ENCODE measurements at regions not wholly inside any gene's neighbourhood (a gene's known extent, or its start where the extent isn't known, plus 50 kb on each side); places are given as distances from the start of the nearest gene placed in this dataset.
A peak's percentile ranks its signal among the peaks of the same experiment; 100 is the strongest.

GRCh38 chr14:42277840-42278239 lies 671.2 kb downstream of the LRFN5 start:
- Histone ChIP-seq H3K36me3 (ENCODE audit: insufficient read depth, low read length) (no peaks in the 10 kb centered on the region), H3K27ac (ENCODE audit: low read depth, low read length) (no peak overlapping the region), H3K79me2 (ENCODE audit: control insufficient read depth, insufficient read depth, low read length, unreplicated experiment) (no peaks in the 10 kb centered on the region), H3K27me3 (ENCODE audit: insufficient read depth, low read length) (no peaks in the 10 kb centered on the region), H2AFZ (ENCODE audit: low read length, unreplicated experiment) (no peak overlapping the region), H3K4me1 (ENCODE audit: control insufficient read depth, insufficient read depth, low read length, unreplicated experiment) (no peaks in the 10 kb centered on the region), H3K4me3 (ENCODE audit: low read depth, low read length) (peak overlapping the region; percentile 63)

- Histone ChIP-seq H3K4me1 (ENCODE audit: control insufficient read depth, insufficient read depth, low read length, unreplicated experiment) (no peaks in the 10 kb centered on the region), H3K27ac (ENCODE audit: low read depth, low read length) (no peak overlapping the region), H3K4me3 (ENCODE audit: low read depth, low read length) (no peak overlapping the region), H3K36me3 (ENCODE audit: insufficient read depth, low read length) (no peaks in the 10 kb centered on the region), H3K79me2 (ENCODE audit: control insufficient read depth, insufficient read depth, low read length, unreplicated experiment) (no peaks in the 10 kb centered on the region), H2AFZ (ENCODE audit: low read length, unreplicated experiment) (no peak overlapping the region), H3K27me3 (ENCODE audit: insufficient read depth, low read length) (no peaks in the 10 kb centered on the region)
Measured at GRCh38 chr14:42269234-42269633, 662.6 kb downstream of the LRFN5 start.

GRCh38 chr14:42248131-42248530 lies 641.5 kb downstream of the LRFN5 start:
- H3K36me3 ChIP-seq (ENCODE audit: insufficient read depth, low read length): no peaks in the 10 kb centered on the region
- H3K4me3 ChIP-seq (ENCODE audit: low read depth, low read length): no peak overlapping the region
- H3K27me3 ChIP-seq (ENCODE audit: insufficient read depth, low read length): no peaks in the 10 kb centered on the region
- H3K4me1 ChIP-seq (ENCODE audit: control insufficient read depth, insufficient read depth, low read length, unreplicated experiment): no peaks in the 10 kb centered on the region
- no peak overlapping the region for H2AFZ ChIP-seq (ENCODE audit: low read length, unreplicated experiment)
- no peak overlapping the region for H3K27ac ChIP-seq (ENCODE audit: low read depth, low read length)
- no peaks in the 10 kb centered on the region for H3K79me2 ChIP-seq (ENCODE audit: control insufficient read depth, insufficient read depth, low read length, unreplicated experiment)

- no peak overlapping the region for H3K27ac ChIP-seq (ENCODE audit: low read depth, low read length)
- no peaks in the 10 kb centered on the region for H3K36me3 ChIP-seq (ENCODE audit: insufficient read depth, low read length)
- no peak overlapping the region for H2AFZ ChIP-seq (ENCODE audit: low read length, unreplicated experiment)
- no peaks in the 10 kb centered on the region for H3K27me3 ChIP-seq (ENCODE audit: insufficient read depth, low read length)
- no peaks in the 10 kb centered on the region for H3K4me1 ChIP-seq (ENCODE audit: control insufficient read depth, insufficient read depth, low read length, unreplicated experiment)
- no peak overlapping the region for H3K4me3 ChIP-seq (ENCODE audit: low read depth, low read length)
- H3K79me2 ChIP-seq (ENCODE audit: control insufficient read depth, insufficient read depth, low read length, unreplicated experiment): no peaks in the 10 kb centered on the region
Measured at GRCh38 chr14:42241101-42241500, 634.4 kb downstream of the LRFN5 start.

- H3K27me3 ChIP-seq (ENCODE audit: insufficient read depth, low read length): no peaks in the 10 kb centered on the region
- H3K4me1 ChIP-seq (ENCODE audit: control insufficient read depth, insufficient read depth, low read length, unreplicated experiment): no peaks in the 10 kb centered on the region
- no peaks in the 10 kb centered on the region for H3K36me3 ChIP-seq (ENCODE audit: insufficient read depth, low read length)
- H3K4me3 ChIP-seq (ENCODE audit: low read depth, low read length): no peak overlapping the region
- H2AFZ ChIP-seq (ENCODE audit: low read length, unreplicated experiment): no peak overlapping the region
- no peak overlapping the region for H3K27ac ChIP-seq (ENCODE audit: low read depth, low read length)
- no peaks in the 10 kb centered on the region for H3K79me2 ChIP-seq (ENCODE audit: control insufficient read depth, insufficient read depth, low read length, unreplicated experiment)
Measured at GRCh38 chr14:42229976-42230375, 623.3 kb downstream of the LRFN5 start.

- Histone ChIP-seq H3K79me2 (ENCODE audit: control insufficient read depth, insufficient read depth, low read length, unreplicated experiment) (no peaks in the 10 kb centered on the region), H3K4me1 (ENCODE audit: control insufficient read depth, insufficient read depth, low read length, unreplicated experiment) (no peaks in the 10 kb centered on the region), H3K27me3 (ENCODE audit: insufficient read depth, low read length) (no peaks in the 10 kb centered on the region), H2AFZ (ENCODE audit: low read length, unreplicated experiment) (no peak overlapping the region), H3K36me3 (ENCODE audit: insufficient read depth, low read length) (no peaks in the 10 kb centered on the region), H3K27ac (ENCODE audit: low read depth, low read length) (no peak overlapping the region), H3K4me3 (ENCODE audit: low read depth, low read length) (no peak overlapping the region)
Measured at GRCh38 chr14:42229294-42229693, 622.6 kb downstream of the LRFN5 start.

GRCh38 chr14:42228611-42229010 lies 621.9 kb downstream of the LRFN5 start:
- no peaks in the 10 kb centered on the region for H3K79me2 ChIP-seq (ENCODE audit: control insufficient read depth, insufficient read depth, low read length, unreplicated experiment)
- no peak overlapping the region for H3K27ac ChIP-seq (ENCODE audit: low read depth, low read length)
- no peaks in the 10 kb centered on the region for H3K36me3 ChIP-seq (ENCODE audit: insufficient read depth, low read length)
- H3K27me3 ChIP-seq (ENCODE audit: insufficient read depth, low read length): no peaks in the 10 kb centered on the region
- peaks cover 4% of the 10 kb centered on the region for H3K4me1 ChIP-seq (ENCODE audit: control insufficient read depth, insufficient read depth, low read length, unreplicated experiment)
- H2AFZ ChIP-seq (ENCODE audit: low read length, unreplicated experiment): no peak overlapping the region
- no peak overlapping the region for H3K4me3 ChIP-seq (ENCODE audit: low read depth, low read length)

GRCh38 chr14:42224053-42224888 lies 617.6 kb downstream of the LRFN5 start:
- H3K79me2 ChIP-seq (ENCODE audit: control insufficient read depth, insufficient read depth, low read length, unreplicated experiment): no peaks in the 10 kb centered on the region
- no peak overlapping the region; the same call in 1 of the 2 replicates for H3K27ac ChIP-seq (ENCODE audit: low read depth, low read length)
- H3K4me1 ChIP-seq (ENCODE audit: control insufficient read depth, insufficient read depth, low read length, unreplicated experiment): peaks cover 10% of the 10 kb centered on the region
- no peak overlapping the region for H3K4me3 ChIP-seq (ENCODE audit: low read depth, low read length)
- no peaks in the 10 kb centered on the region for H3K36me3 ChIP-seq (ENCODE audit: insufficient read depth, low read length)
- H2AFZ ChIP-seq (ENCODE audit: low read length, unreplicated experiment): no peak overlapping the region
- H3K27me3 ChIP-seq (ENCODE audit: insufficient read depth, low read length): no peaks in the 10 kb centered on the region

- Histone ChIP-seq H3K4me3 (ENCODE audit: low read depth, low read length) (no peak overlapping the region), H3K27me3 (ENCODE audit: insufficient read depth, low read length) (no peaks in the 10 kb centered on the region), H3K36me3 (ENCODE audit: insufficient read depth, low read length) (no peaks in the 10 kb centered on the region), H3K27ac (ENCODE audit: low read depth, low read length) (peak overlapping the region; percentile 42; the same call in 1 of the 2 replicates), H3K4me1 (ENCODE audit: control insufficient read depth, insufficient read depth, low read length, unreplicated experiment) (peaks cover 10% of the 10 kb centered on the region), H2AFZ (ENCODE audit: low read length, unreplicated experiment) (peak overlapping the region; percentile 59), H3K79me2 (ENCODE audit: control insufficient read depth, insufficient read depth, low read length, unreplicated experiment) (no peaks in the 10 kb centered on the region)
Measured at GRCh38 chr14:42222924-42223471, 616.3 kb downstream of the LRFN5 start.

GRCh38 chr14:42214981-42215491 lies 608.4 kb downstream of the LRFN5 start:
- Histone ChIP-seq H3K4me3 (ENCODE audit: low read depth, low read length) (peak overlapping the region; percentile 19), H2AFZ (ENCODE audit: low read length, unreplicated experiment) (peak overlapping the region; percentile 37), H3K79me2 (ENCODE audit: control insufficient read depth, insufficient read depth, low read length, unreplicated experiment) (no peaks in the 10 kb centered on the region), H3K27me3 (ENCODE audit: insufficient read depth, low read length) (no peaks in the 10 kb centered on the region), H3K36me3 (ENCODE audit: insufficient read depth, low read length) (no peaks in the 10 kb centered on the region), H3K27ac (ENCODE audit: low read depth, low read length) (peak overlapping the region; percentile 96), H3K4me1 (ENCODE audit: control insufficient read depth, insufficient read depth, low read length, unreplicated experiment) (peaks cover 18% of the 10 kb centered on the region)

GRCh38 chr14:42200957-42201356 lies 594.3 kb downstream of the LRFN5 start:
- Histone ChIP-seq H3K4me3 (ENCODE audit: low read depth, low read length) (no peak overlapping the region), H3K4me1 (ENCODE audit: control insufficient read depth, insufficient read depth, low read length, unreplicated experiment) (no peaks in the 10 kb centered on the region), H3K27ac (ENCODE audit: low read depth, low read length) (no peak overlapping the region), H3K36me3 (ENCODE audit: insufficient read depth, low read length) (no peaks in the 10 kb centered on the region), H2AFZ (ENCODE audit: low read length, unreplicated experiment) (no peak overlapping the region), H3K27me3 (ENCODE audit: insufficient read depth, low read length) (no peaks in the 10 kb centered on the region), H3K79me2 (ENCODE audit: control insufficient read depth, insufficient read depth, low read length, unreplicated experiment) (no peaks in the 10 kb centered on the region)

All from ACC112 (cell line).